H9 (cell line): ENCODE measurements at regions not wholly inside any gene's neighbourhood (a gene's known extent, or its start where the extent isn't known, plus 50 kb on each side); places are given as distances from the start of the nearest gene placed in this dataset.

ENCODE experiments used
- DNase-seq: peaks from one replicate; pipeline ENCODE4 v3.0.0-alpha.2; 2017
- H2AFZ ChIP-seq: one replicate; pipeline ENCODE4 v1.6.1; 2013; ENCODE audit warnings: mild to moderate bottlenecking, low read length, control low read depth, moderate library complexity
- H2AK5ac ChIP-seq: 2 replicates; pipeline ENCODE4 v1.6.1; 2013; ENCODE audit warnings: low read length, control low read depth, mixed read lengths; ENCODE audit not compliant: insufficient read length
- H2BK120ac ChIP-seq: one replicate; pipeline ENCODE4 v1.6.1; 2013; ENCODE audit warnings: low read depth, mild to moderate bottlenecking, low read length, control low read depth, inconsistent platforms; ENCODE audit not compliant: poor library complexity, severe bottlenecking
- H2BK12ac ChIP-seq: 2 replicates; pipeline ENCODE4 v1.6.1; 2013; ENCODE audit warnings: low read length, control low read depth, mixed read lengths, low read depth; ENCODE audit not compliant: insufficient read length
- H2BK15ac ChIP-seq: 2 replicates; pipeline ENCODE4 v1.6.1; 2013; ENCODE audit warnings: low read depth, low read length, control low read depth
- H2BK20ac ChIP-seq: one replicate; pipeline ENCODE4 v1.6.1; 2013; ENCODE audit warnings: low read depth, mild to moderate bottlenecking, low read length, control low read depth, inconsistent platforms; ENCODE audit not compliant: poor library complexity, severe bottlenecking
- H2BK5ac ChIP-seq: 2 replicates; pipeline ENCODE4 v1.6.1; 2013; ENCODE audit warnings: low read length, control low read depth, mixed read lengths; ENCODE audit not compliant: insufficient read length
- H3K14ac ChIP-seq: 2 replicates; pipeline ENCODE4 v1.6.1; 2013; ENCODE audit warnings: low read length, control low read depth; ENCODE audit not compliant: insufficient read depth
- H3K18ac ChIP-seq: 2 replicates; pipeline ENCODE4 v1.6.1; 2013; ENCODE audit warnings: low read depth, mild to moderate bottlenecking, mixed read lengths, low read length, control low read depth; ENCODE audit not compliant: insufficient read length
- H3K23ac ChIP-seq: 2 replicates; pipeline ENCODE4 v1.6.1; 2013; ENCODE audit warnings: low read length, control low read depth, mixed read lengths, low read depth; ENCODE audit not compliant: insufficient read length
- H3K23me2 ChIP-seq: 2 replicates; pipeline ENCODE4 v1.6.1; 2013; ENCODE audit warnings: low read depth, mild to moderate bottlenecking, mixed read lengths, low read length, control low read depth; ENCODE audit not compliant: insufficient read length, poor library complexity, severe bottlenecking
- H3K27ac ChIP-seq: 2 replicates; pipeline ENCODE4 v1.5.1; 2013; ENCODE audit warnings: low read length, control low read depth, mixed read lengths, low read depth; ENCODE audit not compliant: insufficient read length
- H3K27me3 ChIP-seq: 2 replicates; pipeline ENCODE4 v1.6.1; 2013; ENCODE audit warnings: low read length, control low read depth, inconsistent platforms; ENCODE audit not compliant: insufficient read depth
- H3K4ac ChIP-seq: 2 replicates; pipeline ENCODE4 v1.6.1; 2013; ENCODE audit warnings: low read depth, mild to moderate bottlenecking, control low read depth, inconsistent platforms, low read length, moderate library complexity
- H3K4me1 ChIP-seq: 2 replicates; pipeline ENCODE4 v1.6.1; 2013; ENCODE audit warnings: low read length, control low read depth, inconsistent platforms; ENCODE audit not compliant: insufficient read depth
- H3K4me2 ChIP-seq: 2 replicates; pipeline ENCODE4 v1.6.1; 2013; ENCODE audit warnings: low read length, control low read depth, mixed read lengths; ENCODE audit not compliant: insufficient read length, insufficient read depth
- H3K56ac ChIP-seq: 2 replicates; pipeline ENCODE4 v1.6.1; 2013; ENCODE audit warnings: low read depth, mild to moderate bottlenecking, mixed read lengths, low read length, control low read depth; ENCODE audit not compliant: insufficient read length
- H3K79me1 ChIP-seq: 2 replicates; pipeline ENCODE4 v1.6.1; 2013; ENCODE audit warnings: low read depth, mild to moderate bottlenecking, moderate library complexity, low read length, control low read depth, inconsistent platforms; ENCODE audit not compliant: insufficient read depth, poor library complexity, severe bottlenecking
- H3K79me2 ChIP-seq: 2 replicates; pipeline ENCODE4 v1.6.1; 2013; ENCODE audit warnings: low read length, control low read depth, inconsistent platforms; ENCODE audit not compliant: insufficient read depth
- H3K9ac ChIP-seq: 2 replicates; pipeline ENCODE4 v1.6.1; 2013; ENCODE audit warnings: low read length, control low read depth, mixed read lengths; ENCODE audit not compliant: insufficient read length; ENCODE audit errors: extremely low read depth
- H3K9me3 ChIP-seq: one replicate; pipeline ENCODE4 v1.6.1; 2013; ENCODE audit warnings: low read depth, low read length, inconsistent platforms; ENCODE audit not compliant: control insufficient read depth
- H3T11ph ChIP-seq: one replicate; pipeline ENCODE4 v1.6.1; 2013; ENCODE audit warnings: mild to moderate bottlenecking, low read length, control low read depth, inconsistent platforms
- H4K20me1 ChIP-seq: one replicate; pipeline ENCODE4 v1.6.1; 2013; ENCODE audit not compliant: control insufficient read depth, insufficient read length, insufficient read depth
- H4K5ac ChIP-seq: 2 replicates; pipeline ENCODE4 v1.6.1; 2013; ENCODE audit warnings: low read depth, mild to moderate bottlenecking, mixed read lengths, low read length, control low read depth; ENCODE audit not compliant: insufficient read length
- H4K8ac ChIP-seq: replicated peaks from 2 replicates; pipeline ENCODE4 v1.6.1; 2013; ENCODE audit warnings: low read length, control low read depth, mixed read lengths, low read depth; ENCODE audit not compliant: insufficient read length
- H4K91ac ChIP-seq: 2 replicates; pipeline ENCODE4 v1.6.1; 2013; ENCODE audit warnings: low read depth, mild to moderate bottlenecking, moderate library complexity, mixed read lengths, low read length, control low read depth; ENCODE audit not compliant: insufficient read length
- H3K27ac Mint-ChIP-seq, 3 experiments: 2 replicates in 2 of 3; 3 replicates in 1 of 3; pipeline ENCODE4 v1.8.0; 2020 to 2021; ENCODE audit warnings: mixed read lengths in 3 of 3, mild to moderate bottlenecking in 1 of 3, moderate library complexity in 1 of 3
- H3K27me3 Mint-ChIP-seq: 2 replicates; pipeline ENCODE4 v1.8.0; 2021; ENCODE audit warnings: low read depth, mild to moderate bottlenecking, moderate library complexity, mixed read lengths
- H3K36me3 Mint-ChIP-seq, 3 experiments: 2 replicates in 2 of 3; 3 replicates in 1 of 3; pipeline ENCODE4 v1.8.0; 2020 to 2021; ENCODE audit warnings: low read depth in 3 of 3, mixed read lengths in 3 of 3; ENCODE audit not compliant: insufficient read depth in 1 of 3
- H3K4me1 Mint-ChIP-seq, 2 experiments: 2 replicates each; pipeline ENCODE4 v1.8.0; 2020; ENCODE audit warnings: mixed read lengths in 2 of 2
- H3K4me3 Mint-ChIP-seq, 2 experiments: 2 replicates in 1 of 2; 3 replicates in 1 of 2; pipeline ENCODE4 v1.8.0; 2020 to 2021; ENCODE audit warnings: mild to moderate bottlenecking in 2 of 2, mixed read lengths in 2 of 2, moderate library complexity in 1 of 2
- H3K9me3 Mint-ChIP-seq, 2 experiments: 2 replicates in 1 of 2; 3 replicates in 1 of 2; pipeline ENCODE4 v1.8.0; 2020; ENCODE audit warnings: mild to moderate bottlenecking in 2 of 2, mixed read lengths in 2 of 2, moderate library complexity in 1 of 2
- CTCF ChIP-seq: fragments of 200-600 bp; sonication (generic); conservative IDR thresholded peaks from 3 replicates; pipeline ENCODE4 v1.8.0; 2021; ENCODE audit warnings: antibody characterized with exemption, mild to moderate bottlenecking
- WGBS: extraction: QIAGEN DNeasy Blood & Tissue Kit; methylation state at CpG from one replicate; pipeline ENCODE4 v1.1.7; 2013; ENCODE audit warnings: missing lambda C conversion rate, low lambda C conversion rate, mixed read lengths; ENCODE audit not compliant: insufficient read length; ENCODE audit errors: extremely low coverage; 5-methylcytosine and 5-hydroxymethylcytosine counted together

- H4K91ac ChIP-seq: no peak overlapping the region
- no peak for TF ChIP-seq CTCF
- no peaks in the 10 kb centered on the region for H4K20me1 ChIP-seq
- WGBS: no CpG with 5 or more reads among the region's 5 CpGs
- Mint-ChIP-seq H3K9me3 (no peaks in the 10 kb centered on the region), H3K27ac (no peak overlapping the region), H3K4me1 (peaks cover 27 to 32% of the 10 kb centered on the region in 2 experiments), H3K36me3 (peaks cover 0 to 3% (median 0%) of the 10 kb centered on the region in 3 experiments; a peak in 2 of 7 replicates), H3K27me3 (no peaks in the 10 kb centered on the region), H3K4me3 (no peak overlapping the region)
- no peak overlapping the region for H3K18ac ChIP-seq
- H2BK20ac ChIP-seq: no peak overlapping the region
- H3K79me2 ChIP-seq: no peaks in the 10 kb centered on the region
- no peak overlapping the region for H3T11ph ChIP-seq
- H3K9me3 ChIP-seq: no peaks in the 10 kb centered on the region
- no peaks in the 10 kb centered on the region for H3K27me3 ChIP-seq
- no peak overlapping the region for H3K4me2 ChIP-seq
- H3K56ac ChIP-seq: no peak overlapping the region
- no peak overlapping the region for H2AFZ ChIP-seq
- H3K9ac ChIP-seq: no peak overlapping the region
- no peak overlapping the region for H4K8ac ChIP-seq
- no peak overlapping the region for H2BK120ac ChIP-seq
- no peak overlapping the region for H4K5ac ChIP-seq
- H2BK5ac ChIP-seq: no peak overlapping the region
- H2BK12ac ChIP-seq: no peak overlapping the region
- no peak for DNase-seq
- peaks cover 2% of the 10 kb centered on the region; the same call in 1 of the 2 replicates for H3K4me1 ChIP-seq
- H3K14ac ChIP-seq: no peak overlapping the region
- H2AK5ac ChIP-seq: no peak overlapping the region
- no peaks in the 10 kb centered on the region for H3K23me2 ChIP-seq
- H3K23ac ChIP-seq: no peak overlapping the region
- H3K27ac ChIP-seq: no peak overlapping the region
- no peak overlapping the region for H3K4ac ChIP-seq
- H3K79me1 ChIP-seq: no peaks in the 10 kb centered on the region
- no peak overlapping the region for H2BK15ac ChIP-seq
These were observed 140.5 kb upstream of the AADAT start for GRCh38 chr4:170230242-170230641.
